ENCODE measurements at regions not wholly inside any gene's neighbourhood (a gene's known extent, or its start where the extent isn't known, plus 50 kb on each side); places are given as distances from the start of the nearest gene placed in this dataset.

GRCh38 chr5:148012801-148013200 is 51.0 kb upstream of the SPINK5 start:
- Histone ChIP-seq H3K4me1 (ENCODE audit: control extremely low read depth in 1 of 4, control insufficient read depth in 4 of 4, insufficient read depth in 4 of 4, low read length in 3 of 4) (no peaks in the 10 kb centered on the region), H3K36me3 (ENCODE audit: control insufficient read depth in 4 of 4, insufficient read depth in 4 of 4, low read length in 3 of 4) (no peaks in the 10 kb centered on the region), H3K4me3 (ENCODE audit: control insufficient read depth in 1 of 7, extremely low read depth in 1 of 7, insufficient read depth in 4 of 7, low read depth in 2 of 7, low read length in 6 of 7) (no peak overlapping the region), H3K9me3 (ENCODE audit: control extremely low read depth in 1 of 5, control insufficient read depth in 4 of 5, insufficient read depth in 2 of 5, low read depth in 1 of 5, low read length in 4 of 5) (no peaks in the 10 kb centered on the region), H3K27ac (ENCODE audit: insufficient read depth in 1 of 2, low read depth in 1 of 2, low read length in 2 of 2, poor library complexity in 1 of 2, severe bottlenecking in 2 of 2) (no peak overlapping the region), H3K27me3 (replicated peaks in 2 of 5; ENCODE audit: control insufficient read depth in 4 of 5, insufficient read depth in 5 of 5, low read length in 4 of 5) (no peaks in the 10 kb centered on the region)
- POLR2A ChIA-PET: no interaction called here
- CTCF ChIA-PET: no interaction called here
- no peak for DNase-seq
- 94% methylated on average over 2 of the region's 3 CpGs for WGBS (ENCODE audit: insufficient coverage)

- H3K36me3 ChIP-seq (ENCODE audit: control insufficient read depth in 4 of 4, insufficient read depth in 4 of 4, low read length in 3 of 4): no peaks in the 10 kb centered on the region
- no peaks in the 10 kb centered on the region for H3K4me1 ChIP-seq (ENCODE audit: control extremely low read depth in 1 of 4, control insufficient read depth in 4 of 4, insufficient read depth in 4 of 4, low read length in 3 of 4)
- no peak overlapping the region for H3K4me3 ChIP-seq (ENCODE audit: control insufficient read depth in 1 of 7, extremely low read depth in 1 of 7, insufficient read depth in 4 of 7, low read depth in 2 of 7, low read length in 6 of 7)
- DNase-seq: peak in 2 of 3 donors; percentile 1 to 16
- CTCF ChIA-PET: no interaction called here
- no peak overlapping the region for H3K27ac ChIP-seq (ENCODE audit: insufficient read depth in 1 of 2, low read depth in 1 of 2, low read length in 2 of 2, poor library complexity in 1 of 2, severe bottlenecking in 2 of 2)
- POLR2A ChIA-PET: no interaction called here
- no CpG with 5 or more reads among the region's 3 CpGs for WGBS (ENCODE audit: insufficient coverage)
- no peaks in the 10 kb centered on the region for H3K27me3 ChIP-seq (replicated peaks in 2 of 5; ENCODE audit: control insufficient read depth in 4 of 5, insufficient read depth in 5 of 5, low read length in 4 of 5)
- H3K9me3 ChIP-seq (ENCODE audit: control extremely low read depth in 1 of 5, control insufficient read depth in 4 of 5, insufficient read depth in 2 of 5, low read depth in 1 of 5, low read length in 4 of 5): no peaks in the 10 kb centered on the region
Measured at GRCh38 chr5:148011398-148012137, 52.2 kb upstream of the SPINK5 start.

- peaks cover 0 to 18% (median 8%) of the 10 kb centered on the region in 5 experiments for H3K9me3 ChIP-seq (ENCODE audit: control extremely low read depth in 1 of 5, control insufficient read depth in 4 of 5, insufficient read depth in 2 of 5, low read depth in 1 of 5, low read length in 4 of 5)
- no peak overlapping the region for H3K4me3 ChIP-seq (ENCODE audit: control insufficient read depth in 1 of 7, extremely low read depth in 1 of 7, insufficient read depth in 4 of 7, low read depth in 2 of 7, low read length in 6 of 7)
- DNase-seq: peak in 2 of 3 donors; percentile 7 to 10
- ChIA-PET CTCF (no interaction called here), POLR2A (no interaction called here)
- H3K4me1 ChIP-seq (ENCODE audit: control extremely low read depth in 1 of 4, control insufficient read depth in 4 of 4, insufficient read depth in 4 of 4, low read length in 3 of 4): no peaks in the 10 kb centered on the region
- no peaks in the 10 kb centered on the region for H3K27me3 ChIP-seq (replicated peaks in 2 of 5; ENCODE audit: control insufficient read depth in 4 of 5, insufficient read depth in 5 of 5, low read length in 4 of 5)
- H3K36me3 ChIP-seq (ENCODE audit: control insufficient read depth in 4 of 4, insufficient read depth in 4 of 4, low read length in 3 of 4): no peaks in the 10 kb centered on the region
- 83% methylated on average over 8 of the region's 12 CpGs for WGBS (ENCODE audit: insufficient coverage)
- H3K27ac ChIP-seq (ENCODE audit: insufficient read depth in 1 of 2, low read depth in 1 of 2, low read length in 2 of 2, poor library complexity in 1 of 2, severe bottlenecking in 2 of 2): no peak overlapping the region
Measured at GRCh38 chr5:148005788-148006520, 57.8 kb upstream of the SPINK5 start.

- POLR2A ChIA-PET: no interaction called here
Measured at GRCh38 chr5:148003226-148003625, 60.6 kb upstream of the SPINK5 start.

GRCh38 chr5:148002451-148002850 is 61.3 kb upstream of the SPINK5 start:
- H3K4me1 ChIP-seq (ENCODE audit: control extremely low read depth in 1 of 4, control insufficient read depth in 4 of 4, insufficient read depth in 4 of 4, low read length in 3 of 4): no peaks in the 10 kb centered on the region
- no peaks in the 10 kb centered on the region for H3K27me3 ChIP-seq (replicated peaks in 2 of 5; ENCODE audit: control insufficient read depth in 4 of 5, insufficient read depth in 5 of 5, low read length in 4 of 5)
- ChIA-PET POLR2A (no interaction called here), CTCF (no interaction called here)
- H3K27ac ChIP-seq (ENCODE audit: insufficient read depth in 1 of 2, low read depth in 1 of 2, low read length in 2 of 2, poor library complexity in 1 of 2, severe bottlenecking in 2 of 2): no peak overlapping the region
- DNase-seq: no peak
- 80% methylated on average over 1 of the region's 3 CpGs for WGBS (ENCODE audit: insufficient coverage)
- no peaks in the 10 kb centered on the region for H3K36me3 ChIP-seq (ENCODE audit: control insufficient read depth in 4 of 4, insufficient read depth in 4 of 4, low read length in 3 of 4)
- H3K4me3 ChIP-seq (ENCODE audit: control insufficient read depth in 1 of 7, extremely low read depth in 1 of 7, insufficient read depth in 4 of 7, low read depth in 2 of 7, low read length in 6 of 7): no peak overlapping the region
- H3K9me3 ChIP-seq (ENCODE audit: control extremely low read depth in 1 of 5, control insufficient read depth in 4 of 5, insufficient read depth in 2 of 5, low read depth in 1 of 5, low read length in 4 of 5): peaks cover 0 to 33% (median 14%) of the 10 kb centered on the region in 5 experiments

More at GRCh38 chr5:148003226-148003625, 60.6 kb upstream of the SPINK5 start:
- Histone ChIP-seq H3K27me3 (replicated peaks in 2 of 5; ENCODE audit: control insufficient read depth in 4 of 5, insufficient read depth in 5 of 5, low read length in 4 of 5) (no peaks in the 10 kb centered on the region), H3K36me3 (ENCODE audit: control insufficient read depth in 4 of 4, insufficient read depth in 4 of 4, low read length in 3 of 4) (no peaks in the 10 kb centered on the region), H3K9me3 (ENCODE audit: control extremely low read depth in 1 of 5, control insufficient read depth in 4 of 5, insufficient read depth in 2 of 5, low read depth in 1 of 5, low read length in 4 of 5) (peaks cover 0 to 33% (median 14%) of the 10 kb centered on the region in 5 experiments), H3K4me1 (ENCODE audit: control extremely low read depth in 1 of 4, control insufficient read depth in 4 of 4, insufficient read depth in 4 of 4, low read length in 3 of 4) (no peaks in the 10 kb centered on the region), H3K4me3 (ENCODE audit: control insufficient read depth in 1 of 7, extremely low read depth in 1 of 7, insufficient read depth in 4 of 7, low read depth in 2 of 7, low read length in 6 of 7) (no peak overlapping the region), H3K27ac (ENCODE audit: insufficient read depth in 1 of 2, low read depth in 1 of 2, low read length in 2 of 2, poor library complexity in 1 of 2, severe bottlenecking in 2 of 2) (no peak overlapping the region)
- DNase-seq: no peak
- CTCF ChIA-PET: no interaction called here

GRCh38 chr5:148000036-148000435 is 63.7 kb upstream of the SPINK5 start:
- H3K9me3 ChIP-seq (ENCODE audit: control extremely low read depth in 1 of 5, control insufficient read depth in 4 of 5, insufficient read depth in 2 of 5, low read depth in 1 of 5, low read length in 4 of 5): peaks cover 0 to 33% (median 14%) of the 10 kb centered on the region in 5 experiments
- no peaks in the 10 kb centered on the region for H3K4me1 ChIP-seq (ENCODE audit: control extremely low read depth in 1 of 4, control insufficient read depth in 4 of 4, insufficient read depth in 4 of 4, low read length in 3 of 4)
- no peak overlapping the region for H3K4me3 ChIP-seq (ENCODE audit: control insufficient read depth in 1 of 7, extremely low read depth in 1 of 7, insufficient read depth in 4 of 7, low read depth in 2 of 7, low read length in 6 of 7)
- CTCF ChIA-PET: no interaction called here
- no peak for DNase-seq
- WGBS (ENCODE audit: insufficient coverage): 85% methylated on average over 1 of the region's 1 CpG
- no peaks in the 10 kb centered on the region for H3K36me3 ChIP-seq (ENCODE audit: control insufficient read depth in 4 of 4, insufficient read depth in 4 of 4, low read length in 3 of 4)
- POLR2A ChIA-PET: no interaction called here
- no peaks in the 10 kb centered on the region for H3K27me3 ChIP-seq (replicated peaks in 2 of 5; ENCODE audit: control insufficient read depth in 4 of 5, insufficient read depth in 5 of 5, low read length in 4 of 5)
- no peak overlapping the region for H3K27ac ChIP-seq (ENCODE audit: insufficient read depth in 1 of 2, low read depth in 1 of 2, low read length in 2 of 2, poor library complexity in 1 of 2, severe bottlenecking in 2 of 2)

- H3K36me3 ChIP-seq (ENCODE audit: control insufficient read depth in 4 of 4, insufficient read depth in 4 of 4, low read length in 3 of 4): no peaks in the 10 kb centered on the region
- H3K27me3 ChIP-seq (replicated peaks in 2 of 5; ENCODE audit: control insufficient read depth in 4 of 5, insufficient read depth in 5 of 5, low read length in 4 of 5): no peaks in the 10 kb centered on the region
- no peak overlapping the region for H3K27ac ChIP-seq (ENCODE audit: insufficient read depth in 1 of 2, low read depth in 1 of 2, low read length in 2 of 2, poor library complexity in 1 of 2, severe bottlenecking in 2 of 2)
- H3K4me3 ChIP-seq (ENCODE audit: control insufficient read depth in 1 of 7, extremely low read depth in 1 of 7, insufficient read depth in 4 of 7, low read depth in 2 of 7, low read length in 6 of 7): no peak overlapping the region
- no peaks in the 10 kb centered on the region for H3K4me1 ChIP-seq (ENCODE audit: control extremely low read depth in 1 of 4, control insufficient read depth in 4 of 4, insufficient read depth in 4 of 4, low read length in 3 of 4)
- H3K9me3 ChIP-seq (ENCODE audit: control extremely low read depth in 1 of 5, control insufficient read depth in 4 of 5, insufficient read depth in 2 of 5, low read depth in 1 of 5, low read length in 4 of 5): peaks cover 0 to 33% (median 14%) of the 10 kb centered on the region in 5 experiments
- no peak for DNase-seq
- ChIA-PET CTCF (no interaction called here), POLR2A (no interaction called here)
Measured at GRCh38 chr5:147998704-147999103, 65.1 kb upstream of the SPINK5 start.
